ENCODE measurements at regions not wholly inside any gene's neighbourhood (a gene's known extent, or its start where the extent isn't known, plus 50 kb on each side); places are given as distances from the start of the nearest gene placed in this dataset.
A peak's percentile ranks its signal among the peaks of the same experiment; 100 is the strongest.
"Not testable (repeated sequence)": the region's sequence is repeated elsewhere in the genome, so short reads cannot be mapped to it uniquely, and the experiment has no call there.

DNA sequence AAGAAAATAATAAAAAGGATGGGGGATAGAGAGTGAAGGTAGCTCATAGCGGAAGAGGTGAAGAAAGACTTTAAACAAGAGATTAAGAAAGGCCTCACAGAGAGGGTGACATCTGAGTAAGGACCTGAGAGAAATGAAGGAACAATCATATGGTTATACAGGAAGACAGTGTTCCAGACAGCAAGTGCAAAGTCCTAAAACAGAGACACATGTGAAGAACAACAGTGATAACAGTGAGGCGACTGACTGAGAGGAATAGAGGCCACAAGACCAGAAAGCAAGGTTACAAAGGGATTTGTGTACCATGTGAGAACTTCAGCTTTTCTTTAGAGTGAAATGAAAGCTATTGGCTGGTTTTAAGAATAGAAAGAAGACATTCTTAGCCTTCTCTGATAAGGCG, 141.6 kb upstream of the PALMD start:
- no peak for DNase-seq

DNA sequence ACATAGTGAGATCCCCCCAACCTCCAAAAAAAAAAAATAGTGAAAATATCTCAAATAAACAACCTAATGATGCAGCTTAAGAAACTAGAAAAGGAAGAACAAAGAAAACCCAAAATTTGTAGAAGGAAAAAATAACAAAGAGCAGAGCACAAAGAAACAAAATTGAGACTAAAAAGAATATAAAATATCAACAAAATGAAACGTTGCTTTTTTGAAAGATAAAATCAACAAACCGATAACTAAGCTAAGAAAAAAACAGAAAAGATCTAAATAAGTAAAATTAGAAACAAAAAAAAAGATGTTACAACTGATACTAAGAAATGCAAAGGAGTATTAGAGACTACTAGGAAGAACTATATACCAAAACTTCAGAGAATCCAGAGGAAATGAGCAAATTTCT, 139.3 kb upstream of the PALMD start:
- DNase-seq = no peak

DNA sequence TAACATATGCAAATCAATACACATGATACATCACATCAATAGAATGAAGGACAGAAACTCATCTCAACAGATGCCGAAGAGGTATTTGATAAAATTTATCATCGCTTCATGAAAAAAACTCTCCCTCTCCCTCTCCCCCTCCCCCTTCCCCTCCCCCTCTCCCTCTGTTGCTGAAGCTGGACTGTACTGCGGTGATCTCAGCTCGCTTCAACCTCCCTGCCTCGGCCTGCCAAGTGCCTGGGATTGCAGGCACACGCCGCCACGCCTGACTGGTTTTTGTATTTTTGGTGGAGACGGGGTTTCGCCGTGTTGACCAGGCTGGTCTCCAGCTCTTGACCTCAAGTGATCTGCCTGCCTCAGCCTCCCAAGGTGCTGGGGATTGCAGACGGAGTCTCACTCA, 138.5 kb upstream of the PALMD start:
- not testable (repeated sequence) for DNase-seq

DNA sequence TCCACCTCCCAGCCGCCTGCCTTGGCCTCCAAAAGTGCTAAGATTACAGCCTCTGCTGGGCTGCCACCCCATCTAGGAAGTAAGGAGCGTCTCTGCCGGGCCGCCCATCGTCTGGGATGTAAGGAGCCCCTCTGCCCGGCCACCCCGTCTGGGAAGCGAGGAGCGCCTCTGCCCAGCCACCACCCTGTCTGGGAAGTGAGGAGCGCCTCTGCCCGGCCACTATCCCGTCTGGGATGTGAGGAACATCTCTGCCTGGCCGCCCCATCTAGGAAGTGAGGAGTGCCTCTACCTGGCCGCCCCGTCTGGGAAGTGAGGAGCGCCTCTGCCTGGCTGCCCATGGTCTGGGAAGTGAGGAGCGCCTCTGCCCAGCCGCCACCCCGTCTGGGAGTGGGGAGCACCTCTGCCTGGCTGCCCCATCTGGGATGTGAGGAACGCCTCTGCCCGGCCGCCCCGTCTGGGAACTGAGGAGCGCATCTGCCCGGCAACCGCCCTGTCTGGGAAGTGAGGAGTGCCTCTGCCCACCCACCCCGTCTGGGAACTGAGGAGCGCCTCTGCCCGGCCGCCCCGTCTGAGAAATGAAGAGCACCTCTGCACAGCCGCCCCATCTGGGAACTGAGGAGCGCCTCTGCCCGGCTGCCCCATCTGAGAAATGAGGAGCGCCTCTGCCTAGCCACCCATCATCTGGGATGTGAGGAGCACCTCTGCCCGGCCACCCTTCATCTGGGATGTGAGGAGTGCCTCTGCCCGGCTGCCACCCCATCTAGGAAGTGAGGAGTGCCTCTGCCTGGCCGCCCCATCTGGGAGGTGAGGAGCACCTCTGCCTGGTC, 137.8 kb upstream of the PALMD start:
- DNase-seq = no peak

DNA sequence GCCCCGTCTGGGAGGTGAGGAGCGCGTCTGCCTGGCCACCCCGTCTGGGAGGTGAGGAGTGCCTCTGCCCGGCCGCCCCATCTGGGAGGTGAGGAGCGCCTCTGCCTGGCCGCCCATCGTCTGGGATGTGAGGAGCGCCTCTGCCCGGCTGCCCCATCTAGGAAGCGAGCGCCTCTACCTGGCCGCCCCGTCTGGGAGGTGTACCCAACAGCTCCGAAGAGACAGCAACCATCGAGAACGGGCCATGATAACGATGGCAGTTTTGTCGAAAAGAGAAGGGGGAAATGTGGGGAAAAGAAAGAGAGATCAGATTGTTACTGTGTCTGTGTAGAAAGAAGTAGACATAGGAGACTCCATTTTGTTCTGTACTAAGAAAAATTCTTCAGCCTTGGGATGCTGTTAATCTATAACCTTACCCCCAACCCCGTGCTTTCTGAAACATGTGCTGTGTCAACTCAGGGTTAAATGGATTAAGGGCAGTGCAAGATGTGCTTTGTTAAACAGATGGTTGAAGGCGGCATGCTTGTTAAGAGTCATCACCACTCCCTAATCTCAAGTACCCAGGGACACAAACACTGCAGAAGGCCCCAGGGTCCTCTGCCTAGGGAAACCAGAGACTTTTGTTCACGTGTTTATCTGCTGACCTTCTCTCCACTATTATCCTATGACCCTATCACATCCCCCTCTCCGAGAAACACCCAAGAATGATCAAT, 137.0 kb upstream of the PALMD start:
- DNase-seq = not testable (repeated sequence)

DNA sequence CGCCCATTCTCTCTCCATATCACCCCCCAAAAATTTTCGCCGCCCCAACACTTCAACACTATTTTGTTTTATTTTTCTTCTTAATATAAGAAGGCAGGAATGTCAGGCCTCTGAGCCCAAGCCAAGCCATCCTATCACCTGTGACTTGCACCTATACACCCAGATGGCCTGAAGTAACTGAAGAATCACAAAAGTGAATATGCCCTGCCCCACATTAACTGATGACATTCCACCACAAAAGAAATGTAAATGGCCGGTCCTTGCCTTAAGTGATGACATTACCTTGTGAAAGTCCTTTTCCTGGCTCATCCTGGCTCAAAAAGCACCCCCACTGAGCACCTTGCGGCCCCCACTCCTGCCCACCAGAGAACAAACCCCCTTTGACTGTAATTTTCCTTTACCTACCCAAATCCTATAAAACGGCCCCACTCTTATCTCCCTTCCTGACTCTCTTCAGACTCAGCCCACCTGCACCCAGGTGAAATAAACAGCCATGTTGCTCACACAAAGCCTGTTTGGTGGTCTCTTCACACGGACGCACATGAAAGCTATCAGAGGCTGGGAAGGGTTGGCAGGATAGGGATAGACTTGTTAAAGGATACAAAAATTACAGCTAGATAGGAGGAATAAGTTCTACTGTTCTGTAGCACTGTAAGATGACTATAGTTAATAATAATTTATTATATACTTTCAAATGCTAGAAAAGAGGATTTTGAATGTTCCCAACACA, 130.9 kb upstream of the PALMD start:
- not testable (repeated sequence) for DNase-seq

DNA sequence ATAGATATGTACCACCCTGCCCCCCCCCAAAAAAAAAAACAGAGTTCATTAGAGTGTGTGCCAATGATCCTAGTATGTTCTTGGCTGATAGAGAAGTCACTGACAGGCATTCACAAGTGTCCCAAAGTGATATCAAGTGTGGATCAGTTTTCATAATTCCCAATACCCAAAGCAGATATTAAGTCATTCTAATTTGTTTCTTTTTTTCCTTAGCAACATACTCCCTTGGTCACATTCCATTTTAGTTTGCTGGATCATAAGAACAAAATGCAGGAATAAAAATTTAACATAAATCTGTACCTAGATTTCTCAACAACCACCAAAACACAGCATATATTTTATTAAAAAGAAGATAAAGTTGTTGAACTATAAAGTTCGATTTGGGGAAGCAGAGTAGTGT, 129.8 kb upstream of the PALMD start:
- no peak for DNase-seq

DNA sequence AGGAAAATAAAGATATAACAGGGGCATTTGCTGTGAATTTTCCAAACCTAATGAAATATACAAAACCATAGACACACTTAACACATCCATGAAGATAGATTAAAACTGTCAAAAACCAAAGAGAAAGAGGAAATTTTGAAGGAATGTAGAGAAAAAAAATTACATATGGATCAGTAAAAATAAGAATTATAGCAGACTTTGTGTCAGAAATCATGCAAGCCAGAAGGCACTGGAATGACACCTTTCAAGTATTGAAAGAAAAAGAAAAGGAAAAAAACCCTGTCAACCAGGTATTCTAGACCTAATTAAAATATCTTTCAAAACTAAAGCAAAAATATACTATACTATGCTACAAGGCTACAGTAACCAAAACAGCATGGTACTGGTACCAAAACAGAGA, 125.8 kb upstream of the PALMD start:
- DNase-seq = no peak

DNA sequence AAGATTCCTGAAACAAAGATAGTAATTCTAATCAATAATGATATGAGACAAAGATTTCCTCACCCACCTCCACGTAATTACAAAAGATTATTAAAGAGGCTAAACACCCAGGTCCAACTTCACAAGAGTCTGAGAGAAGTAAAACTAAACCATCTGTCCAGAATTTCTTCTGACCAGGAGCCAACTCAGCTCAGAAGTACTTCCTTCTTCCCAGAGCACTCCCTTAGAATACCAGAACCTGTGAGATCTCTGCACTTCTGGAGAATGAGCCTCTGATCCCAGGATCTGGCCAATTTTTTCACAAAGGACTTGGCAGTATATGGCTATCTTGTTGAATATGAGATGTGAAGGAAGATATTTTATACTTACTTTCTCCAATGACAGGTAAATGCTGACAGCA, 120.6 kb upstream of the PALMD start:
- no peak for DNase-seq

DNA sequence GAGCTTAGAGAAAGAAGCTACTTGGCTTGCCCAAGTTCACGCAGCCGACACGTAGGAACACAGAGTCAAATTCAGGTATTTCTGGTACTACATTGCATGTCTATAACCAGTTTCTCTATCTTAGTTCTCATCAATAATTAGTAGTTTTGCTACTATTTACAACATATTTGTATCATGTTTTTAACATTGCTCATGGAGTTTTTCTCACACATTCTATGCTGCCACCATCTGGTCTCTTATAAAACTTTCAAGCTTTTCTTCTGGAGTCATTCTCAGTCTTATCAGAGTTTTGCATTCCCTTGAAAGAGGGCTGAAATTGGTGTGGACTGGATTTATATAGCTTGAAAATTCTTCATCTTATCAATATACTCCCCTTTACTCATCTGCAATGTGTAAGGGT, 118.8 kb upstream of the PALMD start:
- no peak for DNase-seq

DNA sequence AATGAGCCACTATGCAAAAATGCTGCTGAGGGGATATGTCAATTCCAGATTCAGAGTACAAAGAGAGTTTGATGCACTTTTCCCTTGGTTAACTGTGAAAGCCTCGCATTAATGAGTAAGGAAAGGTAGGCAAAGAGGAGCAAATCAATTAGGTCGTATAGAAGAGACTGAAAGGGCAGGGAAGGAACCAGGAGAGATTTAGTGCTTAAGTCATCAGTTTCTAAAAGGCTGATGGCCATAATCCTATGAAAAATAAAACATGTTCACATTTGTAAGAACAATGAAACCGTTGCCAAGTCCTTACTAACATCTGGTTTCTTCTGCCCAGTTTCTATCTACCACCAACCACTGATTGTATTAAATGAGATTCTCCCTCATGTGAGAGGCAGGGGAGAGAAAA, 118.4 kb upstream of the PALMD start:
- no peak for DNase-seq

DNA sequence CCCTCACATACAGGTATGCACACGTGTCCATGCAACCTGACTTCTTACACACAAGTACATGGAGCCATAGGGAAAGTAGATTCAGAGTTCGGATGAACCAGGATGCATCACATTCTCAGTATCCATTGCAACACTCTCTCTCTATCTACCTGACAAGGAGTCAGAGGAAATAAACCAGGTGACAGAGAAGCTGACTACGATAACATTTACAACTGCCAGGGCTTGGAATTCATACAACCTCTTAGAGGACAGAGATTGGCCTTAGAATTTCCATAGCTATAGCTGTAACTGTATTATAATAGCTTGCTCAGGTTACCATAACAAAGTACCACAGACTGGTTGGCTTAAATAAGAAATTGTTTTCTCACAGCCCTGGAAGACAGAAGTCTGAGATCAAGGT, 116.9 kb upstream of the PALMD start:
- DNase-seq = no peak

DNA sequence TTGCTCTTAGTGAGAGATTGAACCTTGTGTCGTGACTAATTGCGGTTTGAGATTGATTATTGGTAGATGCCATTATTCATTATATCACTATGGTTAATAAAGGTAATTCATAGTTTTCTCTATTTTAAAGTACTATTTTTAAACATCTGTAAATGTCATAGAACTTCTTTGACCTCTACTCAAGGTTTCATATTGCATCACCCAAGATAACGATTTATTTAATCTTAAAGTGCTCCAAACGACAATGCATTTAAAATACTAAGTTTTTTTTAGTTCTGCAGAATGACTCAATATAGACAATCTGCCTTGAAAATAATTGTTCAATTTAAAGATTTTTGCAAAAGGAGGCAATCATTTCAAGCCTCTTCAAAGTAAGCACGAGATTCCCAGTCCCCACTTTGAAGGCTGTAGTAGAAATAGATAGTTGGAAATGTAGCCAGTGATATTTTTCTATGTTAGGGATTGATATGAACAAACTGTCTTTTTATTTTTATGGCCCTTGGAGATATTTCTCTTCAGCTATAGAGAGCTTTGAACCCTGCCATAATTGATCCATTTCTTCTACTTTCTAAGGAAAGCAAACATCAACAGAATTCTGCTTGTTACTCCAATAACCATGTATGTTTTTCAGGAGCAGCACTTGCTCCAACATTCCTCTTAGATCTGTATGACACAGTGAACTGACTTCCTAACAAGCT, 114.2 kb upstream of the PALMD start:
- no peak for DNase-seq

DNA sequence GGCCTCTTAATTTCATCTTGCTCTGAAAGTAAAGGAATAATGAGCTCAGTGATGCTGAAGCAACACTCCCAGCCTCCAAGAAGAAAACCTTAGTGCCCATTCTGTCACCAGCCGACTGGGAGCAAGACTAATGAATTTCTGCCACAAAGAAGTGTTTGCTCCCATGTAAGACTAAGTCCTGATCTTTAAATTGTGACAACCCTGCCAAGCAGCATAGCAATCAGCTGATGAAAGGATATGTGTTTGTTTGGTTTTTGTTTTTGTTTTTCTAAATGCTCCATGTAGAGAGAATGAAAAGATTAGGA, 113.7 kb upstream of the PALMD start:
- no peak for DNase-seq

DNA sequence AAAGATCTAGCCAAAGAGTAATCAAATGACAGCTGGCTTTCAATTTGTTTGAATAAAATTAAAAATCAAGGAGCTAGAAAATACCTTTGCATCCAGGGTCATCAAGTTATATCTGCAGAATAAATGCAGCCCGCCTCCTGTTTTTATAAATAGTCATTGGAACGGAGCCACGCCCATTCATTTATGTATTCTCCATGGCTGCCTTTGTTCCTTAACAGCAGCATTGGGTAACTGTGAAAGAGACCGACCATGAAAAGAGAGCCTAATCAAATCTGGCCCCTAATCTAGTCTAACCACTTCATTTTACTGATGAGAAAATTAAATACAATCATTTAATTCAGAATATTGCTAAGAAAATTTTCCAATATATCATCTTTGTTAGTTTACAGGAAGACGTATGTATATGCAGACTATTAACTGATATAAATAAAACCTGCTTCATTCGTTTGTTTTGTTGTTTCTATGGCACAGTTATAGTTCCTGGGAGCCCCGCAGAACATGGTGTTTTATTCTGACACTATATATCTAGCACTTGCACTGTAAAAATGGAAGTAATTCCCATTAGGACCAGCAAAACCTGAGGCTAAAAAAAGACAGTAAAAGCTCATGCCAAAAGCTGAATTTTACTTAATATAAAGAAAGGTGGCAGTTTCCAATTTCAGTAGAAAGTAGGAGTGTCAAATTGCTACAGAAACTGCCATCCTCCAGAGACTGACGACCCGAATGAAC, 111.8 kb upstream of the PALMD start:
- peak; percentile 24 for DNase-seq

DNA sequence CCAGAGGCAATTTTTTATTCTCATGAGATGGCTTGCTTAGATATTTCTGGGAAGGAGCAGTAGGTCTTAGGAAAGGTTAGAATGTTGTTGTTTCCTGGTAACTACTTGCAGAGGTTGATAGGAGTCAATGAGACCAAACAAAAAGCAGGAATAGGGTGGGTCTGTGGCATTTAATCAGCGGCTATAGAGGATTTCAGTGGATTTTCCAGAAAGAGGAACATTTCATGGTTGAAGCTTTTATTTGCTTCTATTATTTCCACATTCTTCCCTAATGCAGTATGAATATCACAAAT, 111.3 kb upstream of the PALMD start:
- DNase-seq = no peak

DNA sequence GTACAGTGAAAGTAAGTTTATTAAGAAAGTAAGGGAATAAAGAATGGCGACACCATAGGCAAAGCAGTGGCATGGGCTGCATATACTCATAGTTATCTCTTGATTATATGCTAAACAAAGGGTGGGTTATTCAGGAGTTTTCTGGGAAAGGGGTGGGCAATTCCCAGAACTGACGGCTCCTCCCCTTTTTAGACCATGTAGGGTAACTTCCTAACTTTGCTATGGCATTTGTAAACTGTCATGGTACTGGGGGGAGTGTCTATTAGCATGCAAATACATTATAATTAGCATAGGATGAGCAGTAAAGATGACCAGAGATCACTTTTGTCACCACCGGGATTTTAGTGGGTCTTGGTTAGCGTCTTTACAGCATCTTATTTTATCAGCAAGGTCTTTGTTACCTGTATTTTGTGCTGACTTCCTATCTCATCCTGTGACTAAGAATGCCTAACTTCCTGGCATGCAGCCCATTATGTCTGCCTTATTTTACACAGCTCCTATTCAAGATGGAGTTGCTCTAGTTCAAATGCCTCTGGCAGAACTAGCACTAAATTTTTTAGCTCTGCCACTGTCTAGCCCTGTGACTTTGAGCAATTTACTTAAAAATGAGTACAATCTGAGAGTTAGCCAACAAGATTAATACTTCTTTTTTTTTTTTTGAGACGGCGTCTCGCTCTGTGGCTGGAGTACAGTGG, 110.3 kb upstream of the PALMD start:
- no peak for DNase-seq

DNA sequence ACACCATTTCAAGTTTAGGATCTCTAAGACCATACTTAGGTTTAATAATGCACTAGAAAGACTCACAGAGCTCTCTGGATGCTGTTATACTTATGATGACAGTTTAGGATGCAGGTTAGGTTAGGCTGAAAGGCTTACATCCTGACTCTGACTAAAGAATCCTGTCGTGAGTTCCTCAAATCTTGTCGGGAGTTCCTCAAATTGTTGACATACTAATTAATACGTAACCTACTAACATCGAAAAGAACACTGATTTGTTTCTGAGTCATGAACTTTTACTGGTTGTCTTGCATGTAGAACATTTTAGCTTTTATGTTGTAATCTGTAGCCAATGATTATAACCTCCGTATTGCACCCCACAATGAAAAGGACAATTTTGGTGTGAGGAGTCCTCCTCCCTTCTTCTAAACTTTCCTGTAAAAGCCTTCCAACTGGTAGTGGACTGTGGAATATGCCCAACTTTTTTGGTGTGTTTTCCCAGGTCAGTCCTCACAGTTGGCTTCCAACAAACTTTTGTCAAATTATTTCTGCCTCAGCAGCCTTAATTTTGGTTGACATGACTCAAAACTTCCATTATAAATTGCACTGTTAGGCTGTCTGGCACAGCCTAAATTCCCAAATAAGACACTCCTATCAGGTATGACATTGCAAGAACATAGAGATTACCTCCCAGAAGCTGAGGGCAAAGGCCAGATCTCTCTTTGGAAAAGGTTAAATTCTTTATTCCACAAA, 107.9 kb upstream of the PALMD start:
- no peak for DNase-seq

DNA sequence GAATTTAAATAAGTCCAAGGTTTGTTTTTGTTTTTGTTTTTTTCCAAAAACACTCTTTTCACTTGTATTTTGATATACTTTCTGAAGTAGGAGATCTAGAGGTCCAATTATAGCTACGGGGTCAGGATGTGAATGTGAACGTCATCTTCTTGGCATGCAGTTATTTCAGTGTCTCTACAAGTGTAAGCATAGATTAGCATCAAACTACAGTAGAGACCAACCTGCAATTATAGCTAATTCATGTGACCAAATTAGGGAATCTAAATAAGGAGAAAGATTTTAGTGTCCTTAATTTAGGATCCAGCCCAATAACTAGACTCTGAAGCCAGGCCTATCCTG, 107.3 kb upstream of the PALMD start:
- no peak for DNase-seq

DNA sequence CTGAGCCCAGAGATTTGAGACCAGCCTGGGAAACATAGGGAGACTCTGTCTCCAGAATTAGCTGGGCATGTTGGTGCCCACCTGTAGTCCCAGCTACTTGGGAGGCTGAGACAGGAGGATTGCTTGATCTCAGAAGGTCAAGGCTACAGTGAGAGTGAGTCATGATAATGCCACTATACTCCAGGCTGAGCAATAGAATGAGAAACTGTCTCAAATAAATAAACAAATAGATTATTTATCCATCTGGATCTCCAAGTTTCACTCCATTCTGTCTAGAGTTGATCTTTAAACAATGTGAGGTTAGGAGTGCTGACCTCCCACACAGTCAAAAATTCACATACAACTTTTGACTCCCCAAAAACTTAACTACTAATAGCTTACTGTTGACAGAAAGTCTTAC, 106.8 kb upstream of the PALMD start:
- no peak for DNase-seq

DNA sequence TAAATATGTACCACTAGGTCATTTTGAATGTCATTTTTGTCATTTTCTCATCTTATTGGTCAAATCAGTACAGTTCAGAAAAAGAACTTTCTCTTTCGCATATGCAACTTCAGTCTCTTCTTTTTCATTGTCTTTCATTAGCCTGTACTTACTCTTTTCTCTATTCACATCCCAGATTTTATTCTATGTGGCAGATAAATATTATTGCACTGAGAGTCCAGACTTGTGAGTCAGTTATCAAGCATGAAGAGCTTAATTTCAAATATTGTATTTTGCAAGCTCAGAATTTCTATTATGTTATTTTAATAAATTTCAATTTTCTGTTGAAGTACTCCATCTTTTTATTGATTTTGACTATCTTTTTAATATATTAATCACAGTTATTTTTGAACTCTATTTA, 105.2 kb upstream of the PALMD start:
- DNase-seq = no peak

DNA sequence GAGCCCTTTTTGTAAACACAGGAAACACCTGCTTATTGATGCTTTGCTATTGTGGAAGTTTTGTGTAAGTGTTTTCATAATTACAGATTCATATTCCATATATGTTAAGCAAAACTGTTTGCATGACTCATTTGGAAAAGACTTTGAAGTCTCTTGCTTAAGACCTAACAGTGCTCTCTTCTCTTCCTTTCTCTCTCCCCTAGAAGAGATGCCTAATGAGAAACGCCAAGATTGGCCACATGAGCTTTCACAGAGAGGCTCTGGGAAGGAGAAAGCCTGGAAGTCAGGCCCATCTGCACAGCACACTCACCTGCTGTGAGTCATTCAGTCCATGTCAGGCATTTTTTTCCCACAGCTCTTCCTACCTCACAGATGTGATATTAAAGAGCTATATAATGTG, 101.6 kb upstream of the PALMD start:
- DNase-seq = peak; percentile 4
